Epithelial cell of proximal tubule (primary cell): ENCODE measurements at regions not wholly inside any gene's neighbourhood (a gene's known extent, or its start where the extent isn't known, plus 50 kb on each side); places are given as distances from the start of the nearest gene placed in this dataset.

ENCODE experiments used
- DNase-seq: peaks from one replicate; pipeline ENCODE4 v3.0.0-alpha.2; 2011; ENCODE audit warnings: low read depth
- H3K4me3 ChIP-seq: 2 replicates; pipeline ENCODE4 v1.5.1; 2011; ENCODE audit warnings: low read depth, mild to moderate bottlenecking, low read length
- TF ChIP-seq, protein P1 (sequence below): conservative IDR thresholded peaks from 2 replicates; pipeline ENCODE4 v1.5.1; 2012; ENCODE audit warnings: low read depth, mild to moderate bottlenecking, low read length

DNA sequence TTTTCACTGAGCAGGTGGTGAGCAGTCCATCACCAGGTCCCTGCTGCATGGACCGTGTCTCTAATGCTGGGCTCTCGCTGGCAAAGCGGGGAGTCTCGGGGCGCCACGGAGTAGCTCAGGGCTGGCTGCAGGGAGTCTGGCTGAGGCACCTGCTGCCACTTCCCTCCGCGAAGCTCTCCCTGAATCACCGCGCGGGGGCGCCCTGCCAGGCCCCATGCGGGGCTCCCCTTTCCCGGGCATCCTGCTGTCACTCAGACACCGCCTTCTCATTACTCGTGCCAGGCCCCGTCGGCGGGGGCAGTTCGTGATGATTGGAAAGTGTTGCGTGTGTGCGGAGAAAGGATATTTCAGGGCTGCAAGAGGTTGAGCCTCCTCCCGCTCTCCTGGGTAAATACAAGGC, 335.8 kb downstream of the IRX2 start:
- no peak overlapping the region for H3K4me3 ChIP-seq
- DNase-seq = no peak
- TF ChIP-seq, protein P1, sequence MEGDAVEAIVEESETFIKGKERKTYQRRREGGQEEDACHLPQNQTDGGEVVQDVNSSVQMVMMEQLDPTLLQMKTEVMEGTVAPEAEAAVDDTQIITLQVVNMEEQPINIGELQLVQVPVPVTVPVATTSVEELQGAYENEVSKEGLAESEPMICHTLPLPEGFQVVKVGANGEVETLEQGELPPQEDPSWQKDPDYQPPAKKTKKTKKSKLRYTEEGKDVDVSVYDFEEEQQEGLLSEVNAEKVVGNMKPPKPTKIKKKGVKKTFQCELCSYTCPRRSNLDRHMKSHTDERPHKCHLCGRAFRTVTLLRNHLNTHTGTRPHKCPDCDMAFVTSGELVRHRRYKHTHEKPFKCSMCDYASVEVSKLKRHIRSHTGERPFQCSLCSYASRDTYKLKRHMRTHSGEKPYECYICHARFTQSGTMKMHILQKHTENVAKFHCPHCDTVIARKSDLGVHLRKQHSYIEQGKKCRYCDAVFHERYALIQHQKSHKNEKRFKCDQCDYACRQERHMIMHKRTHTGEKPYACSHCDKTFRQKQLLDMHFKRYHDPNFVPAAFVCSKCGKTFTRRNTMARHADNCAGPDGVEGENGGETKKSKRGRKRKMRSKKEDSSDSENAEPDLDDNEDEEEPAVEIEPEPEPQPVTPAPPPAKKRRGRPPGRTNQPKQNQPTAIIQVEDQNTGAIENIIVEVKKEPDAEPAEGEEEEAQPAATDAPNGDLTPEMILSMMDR = no peak

DNA sequence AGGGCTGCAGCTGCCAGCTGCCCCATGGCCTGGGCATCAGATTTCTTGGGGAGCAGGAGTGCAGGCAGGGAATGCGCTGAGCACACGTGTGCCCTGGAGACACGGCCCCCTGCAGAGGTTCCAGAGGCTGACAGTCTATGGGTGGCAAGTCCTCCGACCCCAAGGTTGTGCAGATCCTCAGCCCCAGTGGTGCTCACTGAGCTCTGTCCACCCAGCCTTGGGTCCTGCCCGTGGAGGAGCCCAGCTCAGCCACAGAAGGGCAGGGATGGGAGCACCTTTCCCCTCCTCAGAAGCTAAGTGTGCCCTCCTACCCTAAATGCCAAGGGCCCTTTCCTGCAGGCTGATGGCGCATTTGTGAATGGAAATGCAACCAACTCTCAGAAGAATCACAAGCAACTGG, 341.0 kb downstream of the IRX2 start:
- DNase-seq = no peak
- TF ChIP-seq, protein P1 = no peak
- H3K4me3 ChIP-seq = no peak overlapping the region

GRCh38 chr5:2403296-2403695, 348.2 kb downstream of the IRX2 start:
- DNase-seq = no peak
- H3K4me3 ChIP-seq = no peak overlapping the region
- TF ChIP-seq, protein P1 = no peak

- TF ChIP-seq, protein P1 = no peak
- DNase-seq = no peak
- H3K4me3 ChIP-seq = no peak overlapping the region
Measured at GRCh38 chr5:2399804-2400203, 351.7 kb downstream of the IRX2 start.

GRCh38 chr5:2399096-2399495, 352.4 kb downstream of the IRX2 start:
- no peak overlapping the region for H3K4me3 ChIP-seq
- TF ChIP-seq, protein P1 = no peak

DNA sequence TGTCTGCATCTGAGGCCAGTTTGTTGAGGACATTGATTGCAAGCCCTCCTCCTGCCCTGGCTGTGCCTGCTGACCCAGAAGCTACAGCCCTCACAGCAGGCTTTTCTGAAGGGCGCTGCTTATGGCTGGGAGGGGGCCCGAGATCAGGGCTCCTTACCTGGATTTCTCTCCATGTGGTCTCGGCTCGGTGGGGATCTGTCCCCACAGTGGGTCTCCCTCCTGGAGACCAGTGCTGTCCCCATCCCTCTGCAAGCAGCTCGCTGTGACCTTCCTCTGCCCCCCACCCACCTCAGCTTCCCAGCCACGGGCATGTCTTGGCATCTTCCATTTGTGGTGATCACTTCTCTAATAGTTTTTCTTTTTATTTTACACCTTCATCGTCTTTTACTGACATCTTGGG, 357.9 kb downstream of the IRX2 start:
- no peak overlapping the region for H3K4me3 ChIP-seq
- no peak for DNase-seq
- TF ChIP-seq, protein P1 = no peak

More at GRCh38 chr5:2399096-2399495, 352.4 kb downstream of the IRX2 start:
- DNase-seq = no peak

GRCh38 chr5:2391566-2391965, 359.9 kb downstream of the IRX2 start:
- TF ChIP-seq, protein P1 = no peak
- no peak for DNase-seq
- H3K4me3 ChIP-seq = no peak overlapping the region
